OCI-LY3 (cell line): ENCODE measurements at regions not wholly inside any gene's neighbourhood (a gene's known extent, or its start where the extent isn't known, plus 50 kb on each side); places are given as distances from the start of the nearest gene placed in this dataset.

Experiments used
- H2AFZ ChIP-seq: fragments of 200-600, 300-600 bp; shearing (Covaris generic); 2 replicates; pipeline ENCODE4 v1.6.0; 2014; ENCODE audit warnings: antibody characterized with exemption, low read depth, low read length
- H3K27ac ChIP-seq: fragments of 200-600, 300-600 bp; sonication (generic); 2 replicates; pipeline ENCODE4 v1.5.1; 2014; ENCODE audit warnings: mild to moderate bottlenecking, low read length, moderate library complexity, mixed read lengths
- H3K27me3 ChIP-seq: fragments of 200-600, 300-600 bp; sonication (generic); 2 replicates; pipeline ENCODE4 v1.6.1; 2014; ENCODE audit warnings: low read depth, low read length, mixed read lengths
- H3K36me3 ChIP-seq: fragments of 200-600, 300-600 bp; sonication (generic); replicated peaks from 2 replicates; pipeline ENCODE3; 2014; ENCODE audit warnings: low read depth, low read length, mixed read lengths
- H3K4me1 ChIP-seq: fragments of 300-600, 200-600 bp; sonication (generic); 2 replicates; pipeline ENCODE4 v1.6.1; 2014; ENCODE audit warnings: low read length, mixed read lengths
- H3K4me2 ChIP-seq: fragments of 200-600, 300-600 bp; sonication (generic); 2 replicates; pipeline ENCODE4 v1.6.1; 2014; ENCODE audit warnings: low read length, mixed read lengths
- H3K4me3 ChIP-seq: fragments of 300-600, 200-600 bp; sonication (generic); 2 replicates; pipeline ENCODE4 v1.5.1; 2014; ENCODE audit warnings: antibody characterized with exemption, mild to moderate bottlenecking, low read length, moderate library complexity
- H3K79me2 ChIP-seq: fragments of 300-600, 200-600 bp; shearing (Covaris generic); 2 replicates; pipeline ENCODE4 v1.6.1; 2014; ENCODE audit warnings: mild to moderate bottlenecking, low read length, mixed read lengths
- H3K9ac ChIP-seq: fragments of 300-600, 200-600 bp; shearing (Covaris generic); 2 replicates; pipeline ENCODE4 v1.6.0; 2014; ENCODE audit warnings: mild to moderate bottlenecking, low read length, moderate library complexity
- H3K9me3 ChIP-seq: fragments of 200-600, 300-600 bp; shearing (Covaris generic); 2 replicates; pipeline ENCODE4 v1.6.1; 2014; ENCODE audit warnings: low read length, mixed read lengths; ENCODE audit not compliant: insufficient read depth
- H4K20me1 ChIP-seq: fragments of 200-600, 300-600 bp; sonication (generic); 2 replicates; pipeline ENCODE4 v1.6.1; 2016; ENCODE audit warnings: low read length, mixed read lengths; ENCODE audit not compliant: insufficient read depth
- CTCF ChIP-seq: fragments of 200-600, 300-600 bp; sonication (generic); IDR thresholded peaks from 2 replicates; pipeline ENCODE4 v1.5.1; 2014; ENCODE audit warnings: antibody characterized with exemption, low read length, low read depth
- EZH2phosphoT487 ChIP-seq: fragments of 200-600 bp; shearing (Covaris generic); IDR thresholded peaks from 2 replicates; pipeline ENCODE4 v1.6.1; 2018; ENCODE audit warnings: antibody characterized with exemption, mixed run types, low read depth

- H3K27me3 ChIP-seq: peaks cover 33% of the 10 kb centered on the region
- H3K4me3 ChIP-seq: no peak overlapping the region
- H3K9me3 ChIP-seq: no peaks in the 10 kb centered on the region
- H3K27ac ChIP-seq: no peak overlapping the region
- H2AFZ ChIP-seq: no peak overlapping the region
- TF ChIP-seq EZH2phosphoT487: no peak
- TF ChIP-seq CTCF: no peak
- no peak overlapping the region for H3K4me2 ChIP-seq
- H3K4me1 ChIP-seq: no peaks in the 10 kb centered on the region
- no peaks in the 10 kb centered on the region for H3K36me3 ChIP-seq
- no peaks in the 10 kb centered on the region for H3K79me2 ChIP-seq
- no peaks in the 10 kb centered on the region for H4K20me1 ChIP-seq
- H3K9ac ChIP-seq: no peak overlapping the region
Measured at GRCh38 chr17:36697903-36698530, 96.6 kb downstream of the MRM1 start.

GRCh38 chr17:36701429-36702099, 100.2 kb downstream of the MRM1 start:
- Histone ChIP-seq H3K27me3 (peaks cover 24% of the 10 kb centered on the region), H3K4me2 (no peak overlapping the region), H4K20me1 (no peaks in the 10 kb centered on the region), H3K4me1 (no peaks in the 10 kb centered on the region), H3K36me3 (no peaks in the 10 kb centered on the region), H3K27ac (no peak overlapping the region), H3K9ac (no peak overlapping the region), H3K9me3 (no peaks in the 10 kb centered on the region), H3K79me2 (no peaks in the 10 kb centered on the region), H3K4me3 (no peak overlapping the region), H2AFZ (no peak overlapping the region)
- no peak for TF ChIP-seq CTCF
- TF ChIP-seq EZH2phosphoT487: no peak

- Histone ChIP-seq H3K4me3 (no peak overlapping the region), H3K4me2 (no peak overlapping the region), H3K27me3 (peaks cover 24% of the 10 kb centered on the region), H3K27ac (no peak overlapping the region), H3K36me3 (no peaks in the 10 kb centered on the region), H3K9ac (no peak overlapping the region), H3K79me2 (no peaks in the 10 kb centered on the region), H3K9me3 (no peaks in the 10 kb centered on the region), H4K20me1 (no peaks in the 10 kb centered on the region), H3K4me1 (no peaks in the 10 kb centered on the region), H2AFZ (no peak overlapping the region)
- TF ChIP-seq EZH2phosphoT487 (no peak), CTCF (no peak)
Measured at GRCh38 chr17:36702636-36703035, 101.3 kb downstream of the MRM1 start.

- no peaks in the 10 kb centered on the region for H3K9me3 ChIP-seq
- no peak for TF ChIP-seq CTCF
- no peak for TF ChIP-seq EZH2phosphoT487
Measured at GRCh38 chr17:36703860-36704266, 102.5 kb downstream of the MRM1 start.

More at GRCh38 chr17:36703860-36704266, 102.5 kb downstream of the MRM1 start:
- peaks cover 22% of the 10 kb centered on the region for H3K27me3 ChIP-seq
- H3K36me3 ChIP-seq: no peaks in the 10 kb centered on the region
- no peak overlapping the region for H3K9ac ChIP-seq
- H2AFZ ChIP-seq: no peak overlapping the region
- H3K4me2 ChIP-seq: no peak overlapping the region
- H3K27ac ChIP-seq: no peak overlapping the region
- H4K20me1 ChIP-seq: no peaks in the 10 kb centered on the region
- H3K4me1 ChIP-seq: no peaks in the 10 kb centered on the region
- H3K4me3 ChIP-seq: no peak overlapping the region
- H3K79me2 ChIP-seq: no peaks in the 10 kb centered on the region
